H1 (cell line): ENCODE measurements at regions not wholly inside any gene's neighbourhood (a gene's known extent, or its start where the extent isn't known, plus 50 kb on each side); places are given as distances from the start of the nearest gene placed in this dataset.

Experiments used
- CTCF ChIA-PET: fragments of 300-600 bp; sonication (Branson Sonifier 250); formaldehyde crosslinking; loops from one replicate; lab custom pipeline; 2021; ENCODE audit not compliant: partially characterized antibody; lab: Charles Lee
- POLR2A ChIA-PET: fragments of 300-600 bp; sonication (Branson Sonifier 250); formaldehyde crosslinking; loops from one replicate; lab custom pipeline; 2021; ENCODE audit warnings: inconsistent platforms; ENCODE audit not compliant: partially characterized antibody; lab: Charles Lee
- DNase-seq, 2 experiments: peaks; one replicate each; pipeline versions ENCODE4 v3.0.0 to v3.0.0-alpha.2; 2010 to 2022; ENCODE audit warnings: low spot score in 2 of 2, low read depth in 1 of 2, mixed read lengths in 1 of 2
- FAIRE-seq: peaks from 2 replicates; lab custom pipeline; 2011; peaks lifted over from hg19 to GRCh38; lab: Jason Lieb, UNC
- H2AFZ ChIP-seq: 2 replicates; pipeline ENCODE4 v1.8.1; 2012; ENCODE audit warnings: low read length, inconsistent platforms
- H2AK5ac ChIP-seq: 2 replicates; pipeline ENCODE4 v1.6.1; 2013; ENCODE audit warnings: low read depth, low read length
- H2BK120ac ChIP-seq: replicated peaks from 2 replicates; pipeline ENCODE3; 2013; ENCODE audit warnings: low read depth, low read length, inconsistent platforms
- H2BK12ac ChIP-seq: 2 replicates; pipeline ENCODE4 v1.6.1; 2013; ENCODE audit warnings: low read depth, low read length
- H2BK15ac ChIP-seq: 2 replicates; pipeline ENCODE4 v1.6.1; 2013; ENCODE audit warnings: low read length
- H2BK20ac ChIP-seq: 2 replicates; pipeline ENCODE4 v1.6.1; 2013; ENCODE audit warnings: low read length
- H2BK5ac ChIP-seq: 2 replicates; pipeline ENCODE4 v1.6.1; 2013; ENCODE audit warnings: low read depth, low read length
- H3K14ac ChIP-seq: 2 replicates; pipeline ENCODE4 v1.6.1; 2013; ENCODE audit warnings: inconsistent platforms; ENCODE audit not compliant: insufficient read length
- H3K18ac ChIP-seq: 2 replicates; pipeline ENCODE4 v1.6.1; 2013; ENCODE audit warnings: low read length; ENCODE audit errors: extremely low read depth
- H3K23ac ChIP-seq: 2 replicates; pipeline ENCODE4 v1.6.1; 2013; ENCODE audit warnings: inconsistent platforms; ENCODE audit not compliant: insufficient read length
- H3K23me2 ChIP-seq: 2 replicates; pipeline ENCODE4 v1.6.1; 2013; ENCODE audit warnings: low read depth, low read length
- H3K27ac ChIP-seq: 2 replicates; pipeline ENCODE4 v1.6.1; 2011; ENCODE audit warnings: low read depth, low read length, inconsistent platforms
- H3K27me3 ChIP-seq, 4 experiments: replicated peaks in 1 of 4; 1 replicate in 1 of 4; 2 replicates in 3 of 4; pipeline versions ENCODE4 v1.6.1 to v1.8.1; 2011 to 2013; ENCODE audit warnings: low read length in 3 of 4, mild to moderate bottlenecking in 3 of 4, inconsistent platforms in 2 of 4, mixed read lengths in 2 of 4, moderate library complexity in 1 of 4; ENCODE audit not compliant: control insufficient read depth in 3 of 4, insufficient read depth in 3 of 4; ENCODE audit errors: extremely low read depth in 1 of 4
- H3K36me3 ChIP-seq, 4 experiments: 2 replicates each; pipeline versions ENCODE4 v1.6.1 to v1.8.1; 2011 to 2013; ENCODE audit warnings: mild to moderate bottlenecking in 4 of 4, low read length in 3 of 4, moderate library complexity in 2 of 4, control low read depth in 1 of 4, inconsistent platforms in 1 of 4; ENCODE audit not compliant: insufficient read depth in 4 of 4, control insufficient read depth in 2 of 4
- H3K4ac ChIP-seq: replicated peaks from 2 replicates; pipeline ENCODE3; 2013; ENCODE audit warnings: low read length, low read depth, mixed read lengths, inconsistent platforms; ENCODE audit not compliant: insufficient read length
- H3K4me1 ChIP-seq, 4 experiments: replicated peaks in 1 of 4; 1 replicate in 1 of 4; 2 replicates in 3 of 4; pipeline versions ENCODE4 v1.6.1 to v1.8.1; 2011 to 2013; ENCODE audit warnings: low read length in 3 of 4, inconsistent platforms in 2 of 4, mixed read lengths in 1 of 4; ENCODE audit not compliant: insufficient read depth in 4 of 4, control insufficient read depth in 3 of 4
- H3K4me2 ChIP-seq, 2 experiments: 2 replicates each; pipeline versions ENCODE4 v1.6.1 to v1.8.1; 2011 to 2013; ENCODE audit warnings: low read depth in 2 of 2, low read length in 2 of 2, control low read depth in 1 of 2, inconsistent platforms in 1 of 2, mild to moderate bottlenecking in 1 of 2; ENCODE audit not compliant: insufficient read depth in 1 of 2
- H3K4me3 ChIP-seq, 4 experiments: fragments of 200-600, 300-600 bp in 1 of 4; sonication (generic), shearing (Covaris generic), sonication (Bioruptor Twin) in 1 of 4; 2 replicates each; pipeline versions ENCODE4 v1.5.1 to v1.8.1; 2011 to 2016; ENCODE audit warnings: low read length in 4 of 4, low read depth in 3 of 4, control low read depth in 2 of 4, inconsistent platforms in 2 of 4, mild to moderate bottlenecking in 2 of 4, mixed read lengths in 1 of 4, moderate library complexity in 1 of 4; ENCODE audit not compliant: insufficient read depth in 2 of 4; ENCODE audit errors: extremely low read depth in 1 of 4
- H3K56ac ChIP-seq: replicated peaks from 2 replicates; pipeline ENCODE3; 2013; ENCODE audit warnings: low read depth, mild to moderate bottlenecking, mixed read lengths, low read length, inconsistent platforms; ENCODE audit not compliant: insufficient read length
- H3K79me1 ChIP-seq: 2 replicates; pipeline ENCODE4 v1.6.1; 2013; ENCODE audit warnings: low read depth, low read length, control low read depth
- H3K79me2 ChIP-seq, 2 experiments: 2 replicates each; pipeline versions ENCODE4 v1.6.1 to v1.8.1; 2012 to 2013; ENCODE audit warnings: low read length in 2 of 2, mild to moderate bottlenecking in 2 of 2, inconsistent platforms in 1 of 2; ENCODE audit not compliant: insufficient read depth in 2 of 2, control insufficient read depth in 1 of 2
- H3K9ac ChIP-seq, 4 experiments: replicated peaks in 1 of 4; 1 replicate in 1 of 4; 2 replicates in 3 of 4; pipeline versions ENCODE4 v1.6.1 to v1.8.1; 2011 to 2013; ENCODE audit warnings: low read depth in 3 of 4, low read length in 3 of 4, control low read depth in 2 of 4, mild to moderate bottlenecking in 2 of 4, moderate library complexity in 2 of 4, inconsistent platforms in 1 of 4; ENCODE audit errors: extremely low read depth in 1 of 4
- H3K9me3 ChIP-seq, 2 experiments: 2 replicates each; pipeline versions ENCODE4 v1.6.1 to v1.8.1; 2012 to 2013; ENCODE audit warnings: mild to moderate bottlenecking in 2 of 2, moderate library complexity in 2 of 2, control low read depth in 1 of 2, inconsistent platforms in 1 of 2, low read depth in 1 of 2, low read length in 1 of 2, mixed read lengths in 1 of 2; ENCODE audit not compliant: insufficient read depth in 2 of 2
- H4K20me1 ChIP-seq, 2 experiments: replicated peaks in 1 of 2; 2 replicates each; pipeline versions ENCODE3 to v1.8.1; 2011 to 2013; ENCODE audit warnings: inconsistent platforms in 2 of 2, low read length in 2 of 2, mild to moderate bottlenecking in 1 of 2; ENCODE audit not compliant: insufficient read depth in 2 of 2, control insufficient read depth in 1 of 2
- H4K5ac ChIP-seq: 2 replicates; pipeline ENCODE4 v1.6.1; 2013; ENCODE audit warnings: low read length, low read depth, mixed read lengths, inconsistent platforms; ENCODE audit not compliant: insufficient read length
- H4K8ac ChIP-seq: 2 replicates; pipeline ENCODE4 v1.8.0; 2013; ENCODE audit warnings: mild to moderate bottlenecking, moderate library complexity, low read length, inconsistent platforms; ENCODE audit not compliant: insufficient read depth; ENCODE audit errors: extremely low read depth
- H4K91ac ChIP-seq: replicated peaks from 2 replicates; pipeline ENCODE3; 2013; ENCODE audit warnings: low read length, mixed read lengths, inconsistent platforms; ENCODE audit not compliant: insufficient read length
- ATF2 ChIP-seq: IDR thresholded peaks from 2 replicates; pipeline ENCODE4 v1.6.1; 2012; ENCODE audit warnings: low read length, inconsistent platforms
- CTBP2 ChIP-seq: IDR thresholded peaks from 2 replicates; pipeline ENCODE4 v1.7.0; 2011; ENCODE audit warnings: borderline replicate concordance, mild to moderate bottlenecking, moderate library complexity, mixed read lengths, low read length; ENCODE audit not compliant: insufficient read depth, insufficient read length
- EGR1 ChIP-seq: IDR thresholded peaks from 2 replicates; pipeline ENCODE4 v1.6.1; 2011; ENCODE audit warnings: low read depth, low read length, borderline replicate concordance
- GTF2F1 ChIP-seq: IDR thresholded peaks from 2 replicates; pipeline ENCODE4 v1.6.1; 2012; ENCODE audit warnings: low read depth, low read length, improper control_type of control experiment, borderline replicate concordance
- POU5F1 ChIP-seq: IDR thresholded peaks from 2 replicates; pipeline ENCODE4 v1.6.1; 2011; ENCODE audit warnings: low read depth, mild to moderate bottlenecking, low read length, moderate library complexity
- WGBS, 2 experiments: shearing (Covaris generic) in 1 of 2; methylation state at CpG; one replicate each; pipeline versions ENCODE4 v1.1.6 to v1.1.7; 2013 to 2015; ENCODE audit warnings: low lambda C conversion rate in 2 of 2, mixed read lengths in 2 of 2, inconsistent platforms in 1 of 2, low coverage in 1 of 2, missing lambda C conversion rate in 1 of 2; ENCODE audit not compliant: insufficient replicate concordance in 2 of 2, insufficient coverage in 1 of 2, insufficient read length in 1 of 2; ENCODE audit errors: extremely low coverage in 1 of 2, missing lambda C conversion rate in 1 of 2; 5-methylcytosine and 5-hydroxymethylcytosine counted together

DNA sequence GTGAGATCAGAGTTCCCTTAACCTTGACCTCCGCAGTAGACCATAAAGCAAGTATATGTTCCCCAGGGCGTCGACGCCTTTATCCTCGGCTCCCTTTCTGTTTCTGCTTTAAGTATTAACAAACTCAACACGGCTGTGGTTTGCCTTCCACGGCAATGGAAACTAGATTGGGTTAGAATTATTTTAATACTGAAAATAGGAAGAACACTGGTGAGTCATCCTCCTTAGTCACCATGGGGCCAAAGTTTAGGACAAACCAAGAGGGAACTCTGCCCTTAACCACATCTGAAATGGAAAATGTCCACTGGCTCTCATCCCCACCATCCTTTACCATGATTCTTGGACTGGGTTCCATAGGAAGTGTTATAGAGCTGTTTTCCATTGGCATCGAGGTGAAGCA, 386.1 kb downstream of the ACTL7B start:
- Histone ChIP-seq H3K9ac (no peak overlapping the region), H4K5ac (no peak overlapping the region), H3K56ac (no peak overlapping the region), H3K79me1 (no peaks in the 10 kb centered on the region), H3K4ac (no peak overlapping the region), H3K4me1 (peaks cover 0 to 6% (median 2%) of the 10 kb centered on the region in 4 experiments; a peak in 1 of 7 replicates), H3K27me3 (no peaks in the 10 kb centered on the region), H3K23me2 (no peaks in the 10 kb centered on the region), H2AFZ (no peak overlapping the region), H3K9me3 (no peaks in the 10 kb centered on the region; a peak in 1 of 4 replicates), H3K4me3 (no peak overlapping the region), H3K27ac (no peak overlapping the region), H2BK15ac (no peak overlapping the region), H4K8ac (no peak overlapping the region), H3K14ac (no peak overlapping the region), H4K91ac (no peak overlapping the region), H2BK5ac (no peak overlapping the region), H2BK12ac (no peak overlapping the region), H2AK5ac (no peak overlapping the region), H3K23ac (no peak overlapping the region), H3K18ac (no peak overlapping the region), H3K4me2 (no peak overlapping the region), H2BK120ac (no peak overlapping the region), H3K79me2 (no peaks in the 10 kb centered on the region), H3K36me3 (no peaks in the 10 kb centered on the region), H2BK20ac (no peak overlapping the region), H4K20me1 (no peaks in the 10 kb centered on the region)
- CTCF ChIA-PET = interaction anchor here (1.0 to 4.1 kb wide), 6 partner anchors 12 to 292 kb away, joined by 3 to 33 read pairs (median 4); no protein-coding TSS in a partner anchor
- TF ChIP-seq GTF2F1 = no peak
- no peak for TF ChIP-seq POU5F1
- TF ChIP-seq ATF2 = no peak
- TF ChIP-seq EGR1 = no peak
- no peak for TF ChIP-seq CTBP2
- 90% methylated on average over 8 of the region's 8 CpGs; no CpG with 5 or more reads in 1 of the 2 experiments for WGBS, 2 experiments
- FAIRE-seq (no peak), DNase-seq (no peak)
- POLR2A ChIA-PET = no interaction called here
